GM23248 (cell line): ENCODE measurements at regions not wholly inside any gene's neighbourhood (a gene's known extent, or its start where the extent isn't known, plus 50 kb on each side); places are given as distances from the start of the nearest gene placed in this dataset.
A peak's percentile ranks its signal among the peaks of the same experiment; 100 is the strongest.

ENCODE experiments used
- DNase-seq: peaks from one replicate; pipeline ENCODE4 v3.0.0-alpha.2; 2015
- H2AFZ ChIP-seq: fragments of 200-600 bp; sonication (generic); 2 replicates; pipeline ENCODE4 v1.6.1; 2016; ENCODE audit warnings: antibody characterized with exemption
- H3F3A ChIP-seq: fragments of 200-600 bp; sonication (generic); 2 replicates; pipeline ENCODE4 v1.6.1; 2016; ENCODE audit warnings: mild to moderate bottlenecking, antibody characterized with exemption, mixed run types; ENCODE audit not compliant: insufficient read depth
- H3K27ac ChIP-seq: fragments of 200-600 bp; sonication (generic); 2 replicates; pipeline ENCODE4 v1.5.1; 2016; ENCODE audit warnings: mild to moderate bottlenecking
- H3K27me3 ChIP-seq: fragments of 200-600 bp; sonication (generic); replicated peaks from 2 replicates; pipeline ENCODE4 v1.6.1; 2016; ENCODE audit warnings: mild to moderate bottlenecking; ENCODE audit not compliant: insufficient read depth
- H3K36me3 ChIP-seq: fragments of 200-600 bp; sonication (generic); 2 replicates; pipeline ENCODE4 v1.6.1; 2016; ENCODE audit warnings: low read depth, mild to moderate bottlenecking
- H3K4me1 ChIP-seq: fragments of 200-600 bp; sonication (generic); 2 replicates; pipeline ENCODE4 v1.6.1; 2016; ENCODE audit warnings: mild to moderate bottlenecking; ENCODE audit not compliant: insufficient read depth
- H3K4me2 ChIP-seq: fragments of 200-600 bp; sonication (generic); one replicate; pipeline ENCODE4 v1.6.1; 2016; ENCODE audit warnings: mild to moderate bottlenecking; ENCODE audit not compliant: unreplicated experiment
- H3K4me3 ChIP-seq: fragments of 200-600 bp; sonication (generic); 2 replicates; pipeline ENCODE4 v1.5.1; 2016; ENCODE audit warnings: mild to moderate bottlenecking
- H3K79me2 ChIP-seq: fragments of 200-600 bp; sonication (generic); 2 replicates; pipeline ENCODE4 v1.6.1; 2016; ENCODE audit warnings: mild to moderate bottlenecking; ENCODE audit not compliant: insufficient read depth
- H3K9ac ChIP-seq: fragments of 200-600 bp; sonication (generic); 2 replicates; pipeline ENCODE4 v1.6.1; 2016; ENCODE audit warnings: mild to moderate bottlenecking
- H3K9me2 ChIP-seq: fragments of 200-600 bp; sonication (generic); 2 replicates; pipeline ENCODE4 v1.6.1; 2016; ENCODE audit warnings: mixed run types, mild to moderate bottlenecking, moderate library complexity; ENCODE audit not compliant: insufficient read depth
- H3K9me3 ChIP-seq: fragments of 200-600 bp; sonication (generic); one replicate; pipeline ENCODE4 v1.6.1; 2017; ENCODE audit warnings: low read depth
- H4K20me1 ChIP-seq: fragments of 200-600 bp; sonication (generic); 2 replicates; pipeline ENCODE4 v1.6.0; 2016; ENCODE audit not compliant: insufficient read depth
- EZH2 ChIP-seq: fragments of 200-600 bp; sonication (generic); IDR thresholded peaks from 2 replicates; pipeline ENCODE4 v1.6.1; 2018; ENCODE audit warnings: antibody characterized with exemption, mild to moderate bottlenecking; ENCODE audit not compliant: insufficient read depth, poor library complexity, severe bottlenecking
- EZH2phosphoT487 ChIP-seq: fragments of 200-600 bp; sonication (generic); IDR thresholded peaks from 2 replicates; pipeline ENCODE4 v1.6.1; 2018; ENCODE audit warnings: antibody characterized with exemption, moderate library complexity, mild to moderate bottlenecking, low read depth; ENCODE audit not compliant: insufficient read depth
- WGBS, 2 experiments: methylation state at CpG; one replicate each; pipeline ENCODE4 v1.1.6; 2015 to 2017; ENCODE audit warnings: low lambda C conversion rate in 2 of 2, low coverage in 1 of 2; ENCODE audit errors: missing lambda C conversion rate in 2 of 2; 5-methylcytosine and 5-hydroxymethylcytosine counted together
- in situ Hi-C: fragments of 300-500 bp; cut with MboI; formaldehyde crosslinking; loops from 2 replicates; pipeline ENCODE4 v1.15.0; 2020

GRCh38 chr3:110063178-110063577 lies 725.8 kb upstream of the DPPA4 start:
- Histone ChIP-seq H3K36me3 (no peaks in the 10 kb centered on the region), H4K20me1 (no peaks in the 10 kb centered on the region), H2AFZ (no peak overlapping the region), H3K9me3 (no peaks in the 10 kb centered on the region), H3K27me3 (no peaks in the 10 kb centered on the region), H3K9ac (no peak overlapping the region), H3K79me2 (no peaks in the 10 kb centered on the region), H3K27ac (no peak overlapping the region), H3K4me1 (no peaks in the 10 kb centered on the region), H3K4me3 (no peak overlapping the region), H3K9me2 (no peaks in the 10 kb centered on the region), H3K4me2 (no peak overlapping the region), H3F3A (no peaks in the 10 kb centered on the region)
- DNase-seq: no peak
- TF ChIP-seq EZH2 (no peak), EZH2phosphoT487 (no peak)
- WGBS, 2 experiments: 4 to 5% methylated on average over 1 of the region's 1 CpG
- in situ Hi-C loops: no loop called here

GRCh38 chr3:110066206-110066605 lies 728.9 kb upstream of the DPPA4 start:
- Histone ChIP-seq H3K27ac (no peak overlapping the region), H3K36me3 (no peaks in the 10 kb centered on the region), H4K20me1 (no peaks in the 10 kb centered on the region), H3K4me1 (0 out of 2 replicates have a peak, but pooled peaks cover 4% of the 10 kb centered on the region), H2AFZ (no peak overlapping the region), H3K79me2 (no peaks in the 10 kb centered on the region), H3F3A (no peaks in the 10 kb centered on the region), H3K27me3 (no peaks in the 10 kb centered on the region), H3K4me3 (no peak overlapping the region), H3K4me2 (no peak overlapping the region), H3K9ac (no peak overlapping the region), H3K9me3 (no peaks in the 10 kb centered on the region), H3K9me2 (no peaks in the 10 kb centered on the region)
- in situ Hi-C loops: no loop called here
- no peak for TF ChIP-seq EZH2
- no peak for TF ChIP-seq EZH2phosphoT487
- DNase-seq: no peak
- 87 to 95% methylated on average over 3 of the region's 3 CpGs for WGBS, 2 experiments

GRCh38 chr3:110067527-110067926 lies 730.2 kb upstream of the DPPA4 start:
- Histone ChIP-seq H2AFZ (no peak overlapping the region), H3K27ac (no peak overlapping the region), H3K36me3 (no peaks in the 10 kb centered on the region), H3K4me1 (0 out of 2 replicates have a peak, but pooled peaks cover 4% of the 10 kb centered on the region), H3K79me2 (no peaks in the 10 kb centered on the region), H3K4me3 (no peak overlapping the region), H3K9me3 (no peaks in the 10 kb centered on the region), H3F3A (no peaks in the 10 kb centered on the region), H4K20me1 (no peaks in the 10 kb centered on the region), H3K4me2 (no peak overlapping the region), H3K27me3 (no peaks in the 10 kb centered on the region), H3K9ac (no peak overlapping the region), H3K9me2 (no peaks in the 10 kb centered on the region)
- DNase-seq: no peak
- WGBS, 2 experiments: 92 to 97% methylated on average over 1 of the region's 1 CpG
- TF ChIP-seq EZH2phosphoT487 (no peak), EZH2 (no peak)
- in situ Hi-C loops: no loop called here

GRCh38 chr3:110069761-110070160 lies 732.4 kb upstream of the DPPA4 start:
- Histone ChIP-seq H2AFZ (no peak overlapping the region), H3K27ac (no peak overlapping the region), H4K20me1 (no peaks in the 10 kb centered on the region), H3K9ac (no peak overlapping the region), H3K27me3 (no peaks in the 10 kb centered on the region), H3K9me2 (no peaks in the 10 kb centered on the region), H3K9me3 (no peaks in the 10 kb centered on the region), H3K4me1 (peaks cover 4% of the 10 kb centered on the region; the same call in 1 of the 2 replicates), H3K79me2 (no peaks in the 10 kb centered on the region), H3K36me3 (no peaks in the 10 kb centered on the region), H3K4me2 (no peak overlapping the region), H3F3A (no peaks in the 10 kb centered on the region), H3K4me3 (no peak overlapping the region)
- 36 to 37% methylated on average over 2 of the region's 2 CpGs for WGBS, 2 experiments
- DNase-seq: peak; percentile 11
- TF ChIP-seq EZH2 (no peak), EZH2phosphoT487 (no peak)
- in situ Hi-C loops: no loop called here

- in situ Hi-C loops: no loop called here
- Histone ChIP-seq H3F3A (no peaks in the 10 kb centered on the region), H3K9me3 (no peaks in the 10 kb centered on the region), H2AFZ (no peak overlapping the region), H3K4me1 (peaks cover 4% of the 10 kb centered on the region; the same call in 1 of the 2 replicates), H4K20me1 (no peaks in the 10 kb centered on the region), H3K79me2 (no peaks in the 10 kb centered on the region), H3K27ac (no peak overlapping the region), H3K9ac (no peak overlapping the region), H3K9me2 (no peaks in the 10 kb centered on the region), H3K27me3 (no peaks in the 10 kb centered on the region), H3K4me2 (no peak overlapping the region), H3K36me3 (no peaks in the 10 kb centered on the region), H3K4me3 (no peak overlapping the region)
- DNase-seq: peak; percentile 32
- WGBS, 2 experiments: 72 to 77% methylated on average over 2 of the region's 2 CpGs
- no peak for TF ChIP-seq EZH2phosphoT487
- no peak for TF ChIP-seq EZH2
These were observed 733.0 kb upstream of the DPPA4 start for GRCh38 chr3:110070161-110070916.
